WTC11 (cell line): ENCODE measurements at regions not wholly inside any gene's neighbourhood (a gene's known extent, or its start where the extent isn't known, plus 50 kb on each side); places are given as distances from the start of the nearest gene placed in this dataset.

Source experiments
- ATAC-seq: fragments of 200-7000 bp; cut with Tn5 transposase; 2 replicates; pipeline ENCODE4 v1.10.0; 2021; ENCODE audit warnings: mild to moderate bottlenecking, moderate library complexity
- CTCF ChIA-PET: fragments of 300-600 bp; sonication (Branson Sonifier 250); formaldehyde crosslinking; loops from one replicate; lab custom pipeline; 2021; ENCODE audit warnings: antibody characterized with exemption; lab: Charles Lee
- POLR2A ChIA-PET: fragments of 350-600 bp; sonication (Branson Sonifier 250); formaldehyde crosslinking; loops from one replicate; lab custom pipeline; 2021; ENCODE audit warnings: antibody characterized with exemption; lab: Charles Lee
- DNase-seq: peaks from one replicate; pipeline ENCODE4 v3.0.0; 2021; ENCODE audit warnings: low spot score
- H3K27ac Mint-ChIP-seq: 2 replicates; pipeline ENCODE4 v1.8.0; 2021; ENCODE audit warnings: mixed read lengths
- H3K27me3 Mint-ChIP-seq: 2 replicates; pipeline ENCODE4 v1.8.0; 2021; ENCODE audit warnings: low read depth, mild to moderate bottlenecking, moderate library complexity, mixed read lengths
- H3K36me3 Mint-ChIP-seq: 2 replicates; pipeline ENCODE4 v1.8.0; 2021; ENCODE audit warnings: mixed read lengths
- H3K4me1 Mint-ChIP-seq: 2 replicates; pipeline ENCODE4 v1.8.0; 2022; ENCODE audit warnings: mixed read lengths
- H3K4me3 Mint-ChIP-seq: 2 replicates; pipeline ENCODE4 v1.8.0; 2021; ENCODE audit warnings: mild to moderate bottlenecking, moderate library complexity, mixed read lengths
- H3K9me3 Mint-ChIP-seq: 2 replicates; pipeline ENCODE4 v1.8.0; 2021; ENCODE audit warnings: mixed read lengths
- AR ChIP-seq: fragments of 250-450 bp; sonication (Bioruptor Pico); IDR thresholded peaks from 2 replicates; pipeline ENCODE4 v1.9.0; 2021; ENCODE audit warnings: mild to moderate bottlenecking
- CREB1 ChIP-seq: sonication (generic); formaldehyde crosslinking; IDR thresholded peaks from 2 replicates; pipeline ENCODE4 v1.8.0; 2023; ENCODE audit warnings: mild to moderate bottlenecking, missing genetic modification reagents
- ELF4 ChIP-seq: sonication (generic); formaldehyde crosslinking; IDR thresholded peaks from 2 replicates; pipeline ENCODE4 v1.8.1; 2022; ENCODE audit warnings: low read depth, mild to moderate bottlenecking, moderate library complexity, missing genetic modification reagents
- GRHL2 ChIP-seq: fragments of 250-450 bp; sonication (Bioruptor Pico); IDR thresholded peaks from 2 replicates; pipeline ENCODE4 v1.8.0; 2022; ENCODE audit warnings: mild to moderate bottlenecking, moderate library complexity; ENCODE audit not compliant: insufficient replicate concordance, severe bottlenecking
- MLX ChIP-seq: sonication (generic); formaldehyde crosslinking; IDR thresholded peaks from 2 replicates; pipeline ENCODE4 v1.8.1; 2023; ENCODE audit warnings: mild to moderate bottlenecking, missing genetic modification reagents, moderate library complexity
- OVOL2 ChIP-seq: fragments of 250-450 bp; sonication (Bioruptor Pico); IDR thresholded peaks from 2 replicates; pipeline ENCODE4 v1.9.0; 2021; ENCODE audit warnings: mild to moderate bottlenecking, borderline replicate concordance
- SMAD3 ChIP-seq: sonication (generic); formaldehyde crosslinking; IDR thresholded peaks from 2 replicates; pipeline ENCODE4 v1.8.0; 2022; ENCODE audit warnings: missing genetic modification reagents, mild to moderate bottlenecking, borderline replicate concordance
- SP1 ChIP-seq: sonication (generic); formaldehyde crosslinking; conservative IDR thresholded peaks from 2 replicates; pipeline ENCODE4 v1.8.1; 2022; ENCODE audit warnings: missing genetic modification reagents
- TP53 ChIP-seq: sonication (generic); formaldehyde crosslinking; IDR thresholded peaks from 2 replicates; pipeline ENCODE4 v1.8.1; 2023; ENCODE audit warnings: mild to moderate bottlenecking, missing genetic modification reagents
- ZBTB21 ChIP-seq: sonication (generic); formaldehyde crosslinking; IDR thresholded peaks from 2 replicates; pipeline ENCODE4 v1.8.1; 2023; ENCODE audit warnings: mild to moderate bottlenecking, missing genetic modification reagents, borderline replicate concordance
- ZNF317 ChIP-seq: sonication (generic); formaldehyde crosslinking; IDR thresholded peaks from 2 replicates; pipeline ENCODE4 v1.8.1; 2023; ENCODE audit warnings: low read depth, mild to moderate bottlenecking, moderate library complexity, missing genetic modification reagents, borderline replicate concordance
- ZNF423 ChIP-seq: fragments of 250-450 bp; sonication (Bioruptor Pico); IDR thresholded peaks from 2 replicates; pipeline ENCODE4 v2.1.2; 2022; ENCODE audit warnings: mild to moderate bottlenecking, moderate library complexity
- ZNF512 ChIP-seq: sonication (generic); formaldehyde crosslinking; IDR thresholded peaks from 2 replicates; pipeline ENCODE4 v1.8.1; 2022; ENCODE audit warnings: missing genetic modification reagents, borderline replicate concordance
- ZNF671 ChIP-seq: fragments of 250-450 bp; sonication (Bioruptor Pico); IDR thresholded peaks from 2 replicates; pipeline ENCODE4 v1.8.0; 2021; ENCODE audit warnings: mild to moderate bottlenecking
- TF ChIP-seq, protein P1 (sequence below): fragments of 250-450 bp; sonication (Bioruptor Pico); IDR thresholded peaks from 2 replicates; pipeline ENCODE4 v2.1.2; 2022; ENCODE audit warnings: mild to moderate bottlenecking, moderate library complexity
- TF ChIP-seq, protein P2 (sequence below): sonication (generic); formaldehyde crosslinking; IDR thresholded peaks from 2 replicates; pipeline ENCODE4 v1.8.0; 2022; ENCODE audit warnings: mild to moderate bottlenecking, missing genetic modification reagents
- TF ChIP-seq, protein P3 (sequence below): sonication (generic); formaldehyde crosslinking; IDR thresholded peaks from 2 replicates; pipeline ENCODE4 v1.8.0; 2023; ENCODE audit warnings: missing genetic modification reagents
- TF ChIP-seq, protein P4 (sequence below): sonication (generic); formaldehyde crosslinking; conservative IDR thresholded peaks from 2 replicates; pipeline ENCODE4 v1.8.1; 2022; ENCODE audit warnings: mild to moderate bottlenecking, missing genetic modification reagents
- TF ChIP-seq, protein P5 (sequence below): sonication (generic); formaldehyde crosslinking; IDR thresholded peaks from 2 replicates; pipeline ENCODE4 v1.8.0; 2022; ENCODE audit warnings: mild to moderate bottlenecking, missing genetic modification reagents

DNA sequence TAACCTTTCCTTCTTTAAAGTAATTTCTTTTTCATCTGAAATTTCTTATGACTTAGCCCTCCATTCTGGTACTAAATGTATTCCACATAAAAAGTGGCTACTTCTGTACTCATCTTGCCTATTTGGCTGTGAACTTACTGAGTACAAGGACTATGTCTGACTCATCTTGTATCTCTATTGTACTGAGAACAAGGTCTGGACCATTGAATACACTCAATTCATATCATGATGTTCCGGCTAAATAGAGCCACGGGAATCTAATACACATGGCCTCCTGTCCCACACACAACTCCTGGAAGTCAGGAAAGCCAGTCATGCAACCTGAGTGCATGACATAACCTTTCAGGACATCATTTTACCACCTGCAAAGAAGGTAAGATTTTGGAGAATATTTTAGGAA lies 203.9 kb downstream of the PLK2 start (continued):
- TF ChIP-seq CREB1 (CRISPR knock-in tag): no peak
- TF ChIP-seq, protein P1, sequence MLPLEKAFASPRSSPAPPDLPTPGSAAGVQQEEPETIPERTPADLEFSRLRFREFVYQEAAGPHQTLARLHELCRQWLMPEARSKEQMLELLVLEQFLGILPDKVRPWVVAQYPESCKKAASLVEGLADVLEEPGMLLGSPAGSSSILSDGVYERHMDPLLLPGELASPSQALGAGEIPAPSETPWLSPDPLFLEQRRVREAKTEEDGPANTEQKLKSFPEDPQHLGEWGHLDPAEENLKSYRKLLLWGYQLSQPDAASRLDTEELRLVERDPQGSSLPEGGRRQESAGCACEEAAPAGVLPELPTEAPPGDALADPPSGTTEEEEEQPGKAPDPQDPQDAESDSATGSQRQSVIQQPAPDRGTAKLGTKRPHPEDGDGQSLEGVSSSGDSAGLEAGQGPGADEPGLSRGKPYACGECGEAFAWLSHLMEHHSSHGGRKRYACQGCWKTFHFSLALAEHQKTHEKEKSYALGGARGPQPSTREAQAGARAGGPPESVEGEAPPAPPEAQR (CRISPR knock-in tag): no peak
- TF ChIP-seq, all 79 proteins: peak for 0

DNA sequence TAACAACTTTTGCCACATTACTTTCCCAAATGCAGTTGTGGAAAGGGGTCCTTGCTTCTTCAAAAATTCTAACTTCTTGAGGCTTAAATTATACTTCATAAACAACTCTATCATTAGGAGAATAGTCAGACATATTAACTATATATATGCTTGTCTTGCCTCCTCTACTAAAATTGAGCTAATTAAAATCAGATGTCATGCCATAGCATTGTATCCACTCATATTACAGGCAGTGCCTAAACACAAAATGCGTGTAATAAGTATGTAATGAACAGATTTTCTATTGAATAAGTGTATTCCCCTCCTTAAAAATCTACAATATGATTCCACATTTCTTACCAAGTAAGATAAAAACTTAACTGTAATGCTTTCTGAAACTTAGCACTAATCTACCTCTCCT lies 204.5 kb downstream of the PLK2 start:
- ChIA-PET POLR2A (no interaction called here), CTCF (no interaction called here)
- TF ChIP-seq TP53 (CRISPR knock-in tag) (no peak), ZNF317 (no peak), ELF4 (CRISPR knock-in tag) (no peak), ZNF671 (CRISPR knock-in tag) (no peak), OVOL2 (CRISPR knock-in tag) (no peak), MLX (CRISPR knock-in tag) (no peak), ZNF423 (CRISPR knock-in tag) (no peak)
- ATAC-seq: no peak
- H3K4me3 Mint-ChIP-seq: no peak overlapping the region
- no peak for DNase-seq
- H3K4me1 Mint-ChIP-seq: peaks cover 21% of the 10 kb centered on the region
- H3K36me3 Mint-ChIP-seq: no peaks in the 10 kb centered on the region
- H3K27ac Mint-ChIP-seq: no peak overlapping the region
- peaks cover 20% of the 10 kb centered on the region for H3K9me3 Mint-ChIP-seq
- H3K27me3 Mint-ChIP-seq: no peaks in the 10 kb centered on the region

DNA sequence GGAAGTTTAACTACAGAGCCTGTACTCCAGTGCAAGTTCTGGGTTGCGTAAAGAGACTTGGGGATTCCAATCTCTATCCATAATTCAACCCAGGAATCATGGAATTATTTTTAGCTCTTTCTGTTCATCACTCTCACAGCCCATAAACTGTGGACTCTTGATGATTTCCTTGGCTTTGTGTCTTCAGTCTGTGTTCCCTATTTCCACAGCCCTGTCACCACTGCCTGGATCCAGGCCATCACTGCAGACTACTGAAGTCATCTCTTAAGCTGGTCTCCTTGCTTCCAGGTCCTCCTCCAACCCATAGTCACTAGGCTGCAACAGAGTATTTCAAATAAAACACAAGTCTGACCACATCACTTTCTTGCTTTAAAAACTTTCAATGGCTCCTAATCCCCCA lies 211.7 kb downstream of the PLK2 start:
- DNase-seq: no peak
- TF ChIP-seq ZBTB21 (no peak), AR (CRISPR knock-in tag) (no peak), SMAD3 (CRISPR knock-in tag) (no peak), GRHL2 (no peak), SP1 (CRISPR knock-in tag) (no peak), ZNF512 (no peak), ZNF317 (no peak), OVOL2 (CRISPR knock-in tag) (no peak)
- TF ChIP-seq, protein P2, sequence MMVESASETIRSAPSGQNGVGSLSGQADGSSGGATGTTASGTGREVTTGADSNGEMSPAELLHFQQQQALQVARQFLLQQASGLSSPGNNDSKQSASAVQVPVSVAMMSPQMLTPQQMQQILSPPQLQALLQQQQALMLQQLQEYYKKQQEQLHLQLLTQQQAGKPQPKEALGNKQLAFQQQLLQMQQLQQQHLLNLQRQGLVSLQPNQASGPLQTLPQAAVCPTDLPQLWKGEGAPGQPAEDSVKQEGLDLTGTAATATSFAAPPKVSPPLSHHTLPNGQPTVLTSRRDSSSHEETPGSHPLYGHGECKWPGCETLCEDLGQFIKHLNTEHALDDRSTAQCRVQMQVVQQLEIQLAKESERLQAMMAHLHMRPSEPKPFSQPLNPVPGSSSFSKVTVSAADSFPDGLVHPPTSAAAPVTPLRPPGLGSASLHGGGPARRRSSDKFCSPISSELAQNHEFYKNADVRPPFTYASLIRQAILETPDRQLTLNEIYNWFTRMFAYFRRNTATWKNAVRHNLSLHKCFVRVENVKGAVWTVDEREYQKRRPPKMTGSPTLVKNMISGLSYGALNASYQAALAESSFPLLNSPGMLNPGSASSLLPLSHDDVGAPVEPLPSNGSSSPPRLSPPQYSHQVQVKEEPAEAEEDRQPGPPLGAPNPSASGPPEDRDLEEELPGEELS: no peak
- TF ChIP-seq, protein P3, sequence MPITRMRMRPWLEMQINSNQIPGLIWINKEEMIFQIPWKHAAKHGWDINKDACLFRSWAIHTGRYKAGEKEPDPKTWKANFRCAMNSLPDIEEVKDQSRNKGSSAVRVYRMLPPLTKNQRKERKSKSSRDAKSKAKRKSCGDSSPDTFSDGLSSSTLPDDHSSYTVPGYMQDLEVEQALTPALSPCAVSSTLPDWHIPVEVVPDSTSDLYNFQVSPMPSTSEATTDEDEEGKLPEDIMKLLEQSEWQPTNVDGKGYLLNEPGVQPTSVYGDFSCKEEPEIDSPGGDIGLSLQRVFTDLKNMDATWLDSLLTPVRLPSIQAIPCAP: no peak
- TF ChIP-seq, protein P4, sequence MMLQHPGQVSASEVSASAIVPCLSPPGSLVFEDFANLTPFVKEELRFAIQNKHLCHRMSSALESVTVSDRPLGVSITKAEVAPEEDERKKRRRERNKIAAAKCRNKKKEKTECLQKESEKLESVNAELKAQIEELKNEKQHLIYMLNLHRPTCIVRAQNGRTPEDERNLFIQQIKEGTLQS (CRISPR knock-in tag): no peak
- TF ChIP-seq, protein P5, sequence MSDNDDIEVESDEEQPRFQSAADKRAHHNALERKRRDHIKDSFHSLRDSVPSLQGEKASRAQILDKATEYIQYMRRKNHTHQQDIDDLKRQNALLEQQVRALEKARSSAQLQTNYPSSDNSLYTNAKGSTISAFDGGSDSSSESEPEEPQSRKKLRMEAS: no peak
- TF ChIP-seq, protein P1 (CRISPR knock-in tag): no peak
- TF ChIP-seq, all 79 proteins: peak for 0
- CTCF ChIA-PET: interaction anchor here (0.5 kb wide), 1 partner anchor 879 kb away, joined by 5 read pairs; no protein-coding TSS in a partner anchor
- Mint-ChIP-seq H3K27ac (no peak overlapping the region), H3K36me3 (no peaks in the 10 kb centered on the region), H3K27me3 (no peaks in the 10 kb centered on the region), H3K4me3 (no peak overlapping the region), H3K4me1 (peaks cover 14% of the 10 kb centered on the region), H3K9me3 (peaks cover 5% of the 10 kb centered on the region; the same call in 1 of the 2 replicates)
- ATAC-seq: no peak
- POLR2A ChIA-PET: no interaction called here
